ENCODE measurements at regions not wholly inside any gene's neighbourhood (a gene's known extent, or its start where the extent isn't known, plus 50 kb on each side); places are given as distances from the start of the nearest gene placed in this dataset.
A peak's percentile ranks its signal among the peaks of the same experiment; 100 is the strongest.

DNA sequence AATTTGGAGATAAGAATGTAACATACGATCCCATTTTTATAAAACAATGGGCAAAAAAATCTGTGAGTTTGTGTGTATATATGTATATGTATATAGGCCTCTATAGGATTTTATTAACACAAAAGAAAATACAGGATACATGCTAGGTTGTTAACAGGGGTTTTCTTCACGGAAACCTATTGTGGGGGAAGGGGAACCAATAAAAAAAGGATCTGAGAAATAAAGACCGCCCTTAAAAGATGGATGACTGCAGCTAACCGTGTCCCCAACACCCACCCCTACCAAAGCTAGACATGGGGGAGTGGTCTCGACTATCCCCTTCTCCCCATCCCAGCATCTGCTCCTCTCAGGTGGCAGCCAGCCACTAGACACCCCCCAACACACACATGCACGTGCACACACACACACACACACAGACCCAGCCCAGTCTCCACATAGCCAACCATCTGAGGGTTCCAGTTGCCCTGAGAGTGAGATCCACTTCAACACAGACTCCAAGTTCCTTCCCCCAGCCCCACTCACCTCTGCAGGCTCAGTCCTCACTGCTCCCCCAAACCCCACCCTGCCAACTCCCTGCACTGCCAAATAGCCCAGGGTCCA, 132.9 kb downstream of the TPRA1 start:
- no peak for DNase-seq

DNA sequence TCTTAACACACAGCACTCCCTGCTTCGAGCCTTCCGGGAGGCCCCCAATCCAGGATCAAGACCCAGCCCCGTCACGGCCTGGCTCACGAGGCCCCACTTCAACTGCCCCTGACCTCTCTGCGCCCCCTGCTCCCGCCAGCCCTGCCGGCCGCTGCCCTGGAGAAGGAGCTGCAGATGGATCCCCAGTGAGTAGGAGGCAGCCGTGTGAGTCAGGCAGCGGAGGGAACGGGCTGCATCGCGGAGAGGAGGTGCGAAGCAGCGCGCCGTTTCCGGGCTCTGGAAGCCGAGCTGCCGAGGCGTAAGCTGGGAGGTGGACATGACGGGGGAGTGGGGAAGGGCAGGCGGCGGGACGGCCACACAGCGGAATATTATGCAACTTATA, 133.4 kb downstream of the TPRA1 start:
- peak; percentile 59 for DNase-seq

DNA sequence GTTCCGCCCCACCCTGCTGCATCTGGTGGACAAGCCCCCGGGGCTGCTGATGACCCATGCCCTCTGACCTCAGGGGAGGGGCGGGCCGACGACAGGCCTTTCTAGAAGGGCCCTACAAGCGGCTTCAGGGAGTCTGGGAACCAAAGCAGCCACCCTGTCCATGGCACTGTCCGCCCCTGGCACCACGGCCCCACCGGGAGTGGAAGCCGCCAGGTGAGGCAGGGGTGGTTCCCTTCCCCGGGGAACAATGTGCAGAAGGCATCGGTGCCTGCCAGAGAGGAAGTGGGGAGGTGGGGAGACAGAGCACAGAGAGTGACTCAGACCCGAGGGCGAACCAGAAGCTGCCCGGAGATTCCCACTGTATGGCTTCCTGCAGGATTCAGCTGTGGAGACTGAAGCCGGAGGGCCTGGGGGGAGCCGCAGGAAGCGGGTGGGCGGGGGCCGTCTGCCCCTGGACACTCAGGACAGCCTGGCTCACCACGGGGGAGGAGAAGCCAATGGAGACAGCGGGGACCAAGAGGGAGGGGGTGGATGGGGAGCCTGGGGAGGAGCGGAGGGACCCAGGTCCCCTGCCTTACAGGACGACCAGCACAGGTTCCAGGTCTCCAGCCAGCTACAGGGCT, 134.0 kb downstream of the TPRA1 start:
- DNase-seq: no peak

DNA sequence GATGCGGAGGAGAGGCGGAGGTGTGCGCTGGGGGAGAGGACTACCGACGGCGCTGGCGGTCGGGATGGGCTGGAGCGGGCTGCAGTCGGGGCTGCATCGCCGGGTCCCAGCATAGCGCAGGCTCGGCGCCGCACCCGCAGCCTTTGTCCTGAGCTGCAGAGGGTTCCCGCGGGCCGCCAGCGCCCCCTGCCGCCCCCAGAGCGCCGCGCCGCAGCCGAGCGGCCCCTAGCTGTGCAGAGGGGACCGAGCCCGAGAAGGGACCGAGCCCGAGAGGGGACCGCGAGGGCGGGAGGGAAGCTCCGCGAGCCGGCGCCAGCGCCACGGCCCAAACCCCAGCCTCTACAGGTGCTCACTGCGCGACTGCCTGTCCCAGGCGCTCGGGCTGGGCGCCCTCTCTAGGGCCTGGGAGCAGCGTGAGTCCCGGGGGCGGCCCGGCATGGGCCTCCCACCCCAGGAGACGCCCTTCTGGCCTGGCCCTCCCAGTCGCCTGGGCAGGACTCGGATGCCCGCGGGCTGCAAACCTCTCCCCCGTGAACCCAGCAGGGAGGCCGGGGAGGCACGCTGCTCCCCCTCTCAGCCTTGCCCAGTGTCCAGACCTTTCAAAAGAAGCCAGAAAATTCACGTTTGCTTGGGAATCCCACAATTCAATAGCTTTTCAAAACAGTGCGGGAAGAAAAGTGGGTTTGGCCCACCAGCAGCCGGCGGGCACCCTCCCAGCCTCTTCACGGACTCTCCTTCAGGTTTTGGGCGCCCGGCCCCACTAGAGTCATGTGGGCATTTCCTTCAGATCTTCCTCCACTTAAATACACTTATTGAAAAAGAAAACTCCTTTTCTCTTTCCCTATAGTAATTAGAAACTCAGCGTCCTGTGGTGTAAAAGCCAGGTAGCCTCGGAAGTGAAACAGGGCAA, 134.7 kb downstream of the TPRA1 start:
- DNase-seq: peak; percentile 85

DNA sequence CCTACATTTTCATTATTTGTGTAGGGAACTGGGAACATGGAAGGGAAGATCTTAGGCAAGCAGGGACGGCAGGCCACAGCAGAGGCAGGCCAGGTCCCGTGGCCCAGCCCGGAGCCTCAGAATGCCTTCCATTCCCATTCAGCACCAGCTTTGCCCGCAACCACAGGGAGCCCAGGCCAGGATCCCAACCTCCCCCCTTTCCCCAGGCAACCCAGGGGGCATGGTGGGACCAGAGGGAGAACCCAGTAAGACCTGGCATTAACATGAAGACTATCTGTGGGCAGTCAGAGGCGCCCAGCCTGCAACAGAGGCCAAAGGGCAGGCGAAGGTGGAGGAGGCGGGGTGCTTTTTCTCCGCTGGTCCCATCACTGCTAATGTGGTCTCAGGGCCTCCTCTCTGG, 135.6 kb downstream of the TPRA1 start:
- DNase-seq: no peak

DNA sequence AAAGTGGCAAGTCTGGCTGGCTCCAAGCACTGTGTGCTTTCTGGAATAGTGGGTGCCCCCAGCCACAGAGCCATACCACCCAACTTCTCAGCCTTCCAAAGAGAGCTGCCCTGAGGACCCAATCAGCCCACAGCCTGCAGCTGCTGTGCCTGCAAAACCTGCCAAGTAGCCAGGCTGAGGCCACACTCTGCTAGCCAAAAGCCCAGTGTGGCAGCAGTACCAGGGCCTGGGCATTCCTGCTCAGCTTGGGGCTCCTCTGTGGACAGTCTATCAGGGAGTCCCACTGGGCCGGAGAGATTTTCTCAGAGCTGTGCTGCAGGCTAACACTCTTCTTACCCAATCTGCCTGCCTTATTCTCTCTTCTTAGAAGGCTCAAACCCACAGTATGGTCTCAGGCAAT, 136.5 kb downstream of the TPRA1 start:
- no peak for DNase-seq

DNA sequence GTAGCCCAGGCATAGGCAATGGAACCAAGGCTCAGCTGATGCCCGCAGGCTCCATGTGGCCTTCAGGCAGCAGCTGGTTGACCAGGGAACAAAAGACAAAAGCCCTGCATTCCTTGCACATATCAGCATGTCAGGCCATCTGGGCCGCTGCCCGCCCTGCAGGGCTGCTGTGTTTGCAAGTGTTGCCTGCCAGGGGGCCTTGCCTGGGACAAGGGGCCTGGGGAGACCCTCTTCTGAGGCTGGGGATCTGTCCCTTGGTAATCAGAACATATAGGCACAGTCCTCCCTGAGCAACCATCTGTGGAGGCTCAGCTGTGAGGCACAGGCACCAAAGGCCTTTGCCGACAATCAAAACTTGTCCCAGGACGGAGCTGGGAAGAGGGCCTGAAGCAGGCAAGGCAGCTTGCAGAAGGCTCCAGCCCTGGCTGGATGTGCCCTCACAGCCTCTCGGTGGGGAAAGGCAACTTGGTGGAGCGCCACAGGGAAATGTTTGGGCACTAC, 138.2 kb downstream of the TPRA1 start:
- DNase-seq: no peak

DNA sequence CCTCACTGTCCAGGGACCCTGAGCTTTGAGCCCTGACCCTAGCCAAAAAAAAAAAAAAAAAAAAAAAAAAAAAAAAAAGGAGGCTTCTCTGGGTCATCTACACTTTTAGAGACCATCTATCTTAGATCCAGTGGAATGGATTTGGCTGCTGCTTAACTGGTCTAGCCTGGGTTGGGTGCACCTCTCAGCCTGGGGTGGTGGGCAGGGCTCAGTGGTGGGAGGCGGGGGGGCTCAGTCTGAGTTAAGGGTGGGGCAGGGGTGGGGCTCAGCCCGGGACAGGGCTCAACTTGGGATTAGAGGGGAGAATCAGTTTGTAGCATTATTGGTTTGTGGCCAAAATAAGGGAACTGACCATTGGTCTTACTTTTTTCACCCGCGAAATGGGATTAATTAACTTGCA, 139.2 kb downstream of the TPRA1 start:
- no peak for DNase-seq

DNA sequence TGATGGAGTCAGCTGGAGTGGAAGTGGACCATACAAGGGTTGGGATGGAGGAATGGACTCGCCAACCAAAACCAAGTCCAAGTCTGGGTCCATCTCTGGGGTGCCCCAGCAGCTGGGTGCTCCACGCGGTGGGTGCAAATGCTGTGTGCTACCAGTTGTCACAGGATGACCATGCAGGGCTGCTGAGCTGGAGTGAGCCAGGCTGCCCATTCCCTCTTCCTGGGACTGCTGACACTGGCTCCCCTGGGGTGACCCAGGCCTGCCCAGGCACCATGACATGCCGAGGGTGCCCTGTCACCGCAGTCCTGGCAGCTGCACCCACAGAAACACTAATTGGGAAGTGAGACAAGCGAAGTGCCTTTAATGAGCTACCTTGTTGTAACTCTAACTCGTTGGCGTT, 140.2 kb downstream of the TPRA1 start:
- DNase-seq: no peak

DNA sequence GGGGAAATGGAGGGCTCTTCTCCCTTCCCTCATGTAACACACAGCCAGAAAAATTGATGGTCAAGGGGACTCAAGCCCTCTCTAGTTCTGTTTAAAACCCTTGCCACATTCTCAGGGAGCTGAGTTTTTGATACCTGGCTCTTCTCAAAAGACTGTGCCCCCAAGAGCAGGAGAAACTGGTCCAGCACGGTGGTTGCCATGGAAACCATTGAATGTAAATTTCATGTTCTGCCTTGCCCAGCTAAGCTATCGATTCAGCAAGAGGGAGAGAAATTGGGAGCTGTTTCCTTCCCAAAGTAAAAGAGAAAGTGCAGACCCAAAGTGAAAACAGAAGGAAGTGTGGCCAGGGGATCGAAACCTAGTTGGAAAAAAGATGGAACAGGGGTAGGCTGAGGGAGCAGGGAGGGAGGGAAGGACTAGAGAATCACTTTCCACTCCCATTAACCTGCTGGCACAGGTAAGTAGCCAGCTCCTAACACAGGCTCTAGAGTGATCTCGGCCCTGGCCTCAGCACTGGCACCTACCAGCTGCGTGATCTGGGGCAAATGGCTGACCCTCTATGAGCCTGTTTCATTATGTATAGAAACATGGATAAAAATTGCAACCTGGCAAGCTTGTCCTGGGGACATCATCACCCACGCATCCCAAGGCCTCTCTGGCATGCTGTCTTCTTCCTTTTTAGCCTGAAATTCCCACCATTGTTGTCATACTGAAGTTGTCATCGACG, 140.9 kb downstream of the TPRA1 start:
- no peak for DNase-seq

DNA sequence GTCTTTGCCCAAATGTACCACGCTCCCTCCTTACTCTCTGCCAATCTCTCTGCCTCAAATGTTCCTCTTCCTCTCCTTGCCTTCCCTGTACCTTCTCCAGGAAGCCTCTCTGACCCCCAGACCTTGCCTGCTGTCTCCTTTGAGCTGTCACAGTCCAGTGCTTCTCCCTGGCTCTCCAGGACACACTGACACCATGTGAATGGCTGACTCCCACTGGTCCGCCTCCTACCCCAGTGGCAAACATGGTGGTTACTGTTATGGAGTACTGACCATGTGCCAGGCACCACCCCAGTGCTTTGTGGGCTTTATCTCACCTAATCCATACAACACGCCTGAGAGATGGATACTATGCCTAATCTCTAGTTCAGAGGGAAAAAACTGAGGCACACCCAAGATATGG, 141.9 kb downstream of the TPRA1 start:
- DNase-seq: no peak

DNA sequence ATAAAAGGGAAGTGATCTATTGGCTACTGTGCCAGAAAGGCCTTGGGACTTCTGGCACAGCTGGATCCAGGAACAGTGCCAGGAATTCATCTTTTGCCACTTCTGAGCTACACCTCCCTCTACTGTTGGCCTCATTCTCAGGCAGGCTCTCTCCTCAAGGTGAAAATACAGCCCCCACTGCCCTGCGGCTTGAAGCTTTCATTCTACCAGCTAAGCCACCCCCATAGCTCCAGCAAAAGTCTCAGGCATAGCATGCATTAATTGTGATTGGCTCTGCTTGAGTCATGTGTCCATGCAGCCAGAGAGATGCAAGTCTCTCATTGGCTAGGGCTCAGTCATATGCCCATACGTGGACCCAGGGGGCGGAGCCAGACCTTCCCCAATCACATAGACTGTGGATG, 142.4 kb downstream of the TPRA1 start:
- no peak for DNase-seq

DNA sequence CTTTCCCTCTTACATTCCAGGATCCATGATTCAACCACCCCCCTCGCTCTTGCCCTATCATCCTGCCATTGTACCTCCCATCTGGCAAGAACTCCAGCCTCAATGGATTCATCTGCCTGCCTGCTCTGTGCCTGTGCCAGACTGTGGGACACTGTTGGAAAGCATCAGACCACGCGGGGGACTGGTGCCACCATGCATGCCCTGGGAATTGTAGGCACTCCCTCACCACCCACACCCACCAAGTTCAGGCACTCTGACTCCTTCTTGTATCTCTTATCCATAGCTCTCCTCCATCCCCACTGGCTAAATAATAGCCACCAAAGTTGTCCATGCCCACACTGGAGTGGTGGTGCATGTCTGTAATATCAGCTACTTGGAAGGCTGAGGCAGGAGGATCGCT, 143.8 kb downstream of the TPRA1 start:
- DNase-seq: no peak

DNA sequence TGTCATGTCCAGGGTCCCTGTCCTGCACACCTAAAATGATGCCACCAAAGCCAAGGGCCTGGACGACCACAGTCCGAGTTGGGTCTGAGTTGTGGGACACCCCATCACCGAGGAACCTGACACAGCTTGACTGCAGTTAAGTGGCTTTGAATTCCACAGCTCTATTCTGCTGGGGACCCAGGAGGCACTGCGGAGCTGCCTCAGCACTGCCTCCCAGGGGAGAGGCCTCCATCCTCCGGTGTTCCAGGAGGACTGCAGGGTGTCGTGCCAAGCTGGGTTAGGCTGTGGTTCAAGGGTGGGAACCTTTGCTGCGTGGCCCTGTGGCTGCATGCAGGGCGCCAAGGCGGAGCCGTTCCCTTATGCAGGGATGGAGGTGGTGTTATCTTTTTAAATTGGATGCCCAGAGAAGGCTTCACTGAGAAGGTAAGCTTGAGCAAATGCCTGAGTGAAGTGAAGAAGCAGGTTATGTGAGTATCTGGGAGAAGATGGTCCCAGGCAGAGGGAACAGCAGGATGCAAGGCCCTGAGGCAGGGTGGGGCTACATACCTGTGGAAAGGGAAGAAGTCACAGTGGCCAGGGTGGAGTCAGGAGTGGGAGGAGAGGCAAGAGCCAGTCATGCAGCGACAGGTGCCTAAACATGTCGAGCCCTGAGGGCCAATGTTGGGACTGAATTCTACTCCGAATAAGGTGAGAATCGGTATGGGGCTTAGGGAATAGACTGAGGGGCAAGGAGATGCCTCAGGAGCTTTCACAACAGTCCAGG, 144.8 kb downstream of the TPRA1 start:
- no peak for DNase-seq

DNA sequence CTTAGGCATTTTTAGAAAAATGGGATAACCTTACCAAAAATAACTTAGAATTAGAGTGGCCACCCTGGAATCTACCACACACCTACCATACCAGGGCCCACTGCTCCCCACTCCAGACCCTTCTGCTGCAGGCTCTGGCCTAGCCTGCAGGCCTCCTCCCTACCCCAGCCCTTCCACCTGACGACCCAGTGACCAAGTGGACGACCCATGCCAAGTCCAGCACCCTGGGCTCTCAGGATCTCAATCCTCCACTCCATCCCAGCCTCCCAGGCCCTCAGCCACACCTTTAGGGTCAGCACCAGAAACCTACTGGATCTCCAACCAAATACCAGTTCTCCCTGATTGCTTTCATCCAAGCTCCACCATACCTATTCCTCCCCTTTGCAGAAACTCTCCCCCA, 145.8 kb downstream of the TPRA1 start:
- no peak for DNase-seq

DNA sequence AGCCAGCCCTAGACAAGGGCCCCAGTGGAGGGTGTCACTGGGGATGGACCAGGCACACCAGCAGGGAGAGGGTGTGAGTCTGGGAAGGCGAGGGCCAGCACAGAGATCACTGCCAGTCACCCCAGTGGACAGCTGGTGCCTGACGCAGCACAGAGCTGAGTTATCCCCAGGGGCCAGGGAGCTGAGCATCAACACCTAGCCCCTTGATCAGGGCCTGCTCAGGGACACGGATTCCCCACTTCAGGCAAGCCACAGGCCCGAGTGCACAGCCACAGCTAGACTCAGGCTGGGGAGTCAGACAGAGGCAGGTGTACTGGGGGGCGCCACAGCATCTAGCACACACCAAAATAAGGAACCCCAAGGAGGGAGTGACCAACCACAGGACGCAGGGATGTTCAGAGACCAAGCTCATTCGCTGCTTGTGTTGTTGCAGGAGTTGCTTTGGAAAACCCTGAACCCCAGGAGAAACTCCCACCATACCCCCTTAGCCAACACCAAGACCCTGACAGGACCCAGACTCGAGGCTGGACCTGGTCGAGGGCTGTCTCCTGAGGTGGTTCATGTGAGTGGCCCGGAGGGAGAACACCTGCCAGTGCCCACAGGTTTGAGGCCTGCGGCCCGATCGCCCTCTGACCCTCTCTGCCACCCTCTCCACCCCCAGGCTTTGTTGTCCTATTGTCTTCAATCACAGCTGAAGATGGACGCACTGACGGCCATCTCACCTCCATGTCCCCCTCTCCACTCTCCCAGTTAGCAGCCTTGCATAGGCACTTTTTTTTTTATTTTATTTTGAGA, 146.8 kb downstream of the TPRA1 start:
- no peak for DNase-seq

DNA sequence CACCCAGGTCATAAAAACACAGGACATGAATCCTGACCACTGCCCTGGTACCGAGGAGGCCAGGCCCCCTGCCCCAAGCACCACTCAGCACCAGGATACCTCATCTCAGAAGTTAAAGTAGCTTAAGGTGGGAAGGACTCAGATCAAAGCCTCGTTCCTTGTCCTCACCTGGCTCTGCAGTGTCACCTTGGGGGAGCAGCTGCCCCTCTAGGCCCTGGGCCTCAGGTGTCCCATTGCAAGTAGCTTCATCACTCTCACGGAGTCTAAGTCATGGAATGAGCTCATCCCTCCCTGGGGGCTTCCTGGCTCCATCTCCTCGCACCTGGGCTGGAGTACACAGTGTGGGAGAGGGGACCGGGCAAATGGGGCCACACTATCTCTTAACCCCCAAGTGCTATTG, 148.0 kb downstream of the TPRA1 start:
- DNase-seq: no peak

DNA sequence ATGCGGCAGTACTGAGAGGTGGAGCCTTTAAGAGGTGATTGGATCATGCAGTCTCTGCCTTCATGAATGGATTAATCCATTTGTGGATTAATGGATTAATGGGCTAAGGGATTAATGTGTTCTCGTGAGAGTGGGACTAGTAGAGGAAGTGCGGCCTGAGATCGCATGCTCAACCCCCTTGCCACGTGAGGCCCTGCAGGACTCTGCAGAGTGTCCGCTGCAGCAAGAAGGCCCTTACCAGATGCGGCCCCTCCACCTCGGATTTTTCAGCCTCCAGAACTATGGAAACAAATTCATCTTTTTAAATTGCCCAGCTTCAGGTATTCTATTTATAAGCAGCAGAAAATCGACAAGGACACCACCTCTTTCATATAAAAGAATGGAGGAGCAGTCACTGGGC, 148.8 kb downstream of the TPRA1 start:
- no peak for DNase-seq

DNA sequence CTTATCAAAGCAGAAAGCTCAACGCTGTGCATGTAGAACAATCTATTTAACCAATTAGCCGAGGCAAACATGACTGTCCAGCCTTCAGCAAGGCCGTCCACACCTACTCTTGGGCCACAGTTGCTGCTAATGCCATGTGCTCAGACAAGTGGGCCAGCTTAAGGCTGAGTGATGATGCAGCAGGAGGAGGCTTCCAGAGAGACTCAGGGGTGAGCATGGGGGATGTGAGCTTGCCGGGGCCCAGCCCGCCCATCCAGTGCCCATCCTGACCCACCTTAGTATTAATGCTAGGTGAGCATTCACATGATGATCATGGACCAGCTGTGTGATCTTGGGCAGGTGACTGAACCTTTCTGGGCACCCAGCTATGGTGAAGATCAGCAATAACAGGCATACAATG, 150.1 kb downstream of the TPRA1 start:
- DNase-seq: no peak

DNA sequence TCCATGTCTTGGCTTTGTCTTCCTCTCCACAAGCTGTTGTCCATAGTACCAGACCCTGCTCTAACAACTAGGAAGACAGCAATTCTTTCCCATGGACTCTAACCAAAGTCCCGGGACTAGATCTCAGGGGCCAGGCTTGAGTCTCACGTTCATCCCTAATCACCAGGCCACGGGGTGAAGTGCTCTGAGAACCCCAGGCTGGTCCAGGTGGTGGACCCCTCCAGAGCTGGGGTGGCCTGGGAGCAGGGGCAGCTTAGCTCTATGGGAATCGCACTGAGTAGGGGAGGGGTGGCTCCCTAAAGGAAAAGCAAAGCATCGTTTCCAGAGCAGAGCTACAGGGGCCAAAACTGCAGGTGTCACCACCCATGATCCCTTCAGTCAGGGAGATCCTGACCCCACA, 150.9 kb downstream of the TPRA1 start:
- no peak for DNase-seq

DNA sequence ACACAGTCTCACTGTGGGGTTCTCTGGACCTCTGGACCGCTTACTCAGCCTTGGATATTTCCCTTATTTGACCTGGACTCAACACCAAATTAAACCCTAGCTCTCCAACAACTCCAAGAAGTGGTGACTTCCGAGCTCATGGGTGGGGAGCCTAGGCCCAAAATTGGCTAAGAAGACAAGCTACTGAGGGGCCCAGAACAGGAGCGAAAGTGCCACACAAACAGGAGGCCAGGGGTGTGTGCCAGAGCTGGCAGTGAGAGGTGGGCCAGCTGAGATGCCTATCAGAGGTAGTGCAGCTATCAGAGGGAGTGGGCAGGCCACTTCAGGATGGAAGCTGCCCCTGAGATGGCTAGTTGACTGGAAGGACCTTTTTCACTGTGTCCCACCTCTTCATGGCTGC, 151.1 kb upstream of the PRR20G start:
- DNase-seq: peak; percentile 9

DNA sequence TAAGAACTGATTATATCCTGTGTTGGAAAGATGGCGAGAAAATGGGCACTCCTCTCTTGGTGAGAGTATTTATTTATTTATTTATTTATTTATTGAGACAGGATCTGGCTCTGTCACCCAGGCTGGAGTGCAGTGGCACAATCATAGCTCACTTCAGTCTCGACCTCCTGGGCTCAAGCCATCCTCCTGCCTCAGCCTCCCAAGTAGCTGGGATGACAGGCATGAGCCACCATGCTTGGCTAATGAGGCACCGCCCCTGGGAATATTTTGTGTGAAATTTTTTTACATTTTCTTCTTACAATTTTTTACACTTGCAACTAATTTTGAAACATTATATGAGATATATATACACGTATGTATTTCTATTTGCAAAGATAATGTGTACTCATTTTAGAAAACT, 150.5 kb upstream of the PRR20G start:
- no peak for DNase-seq

Measured in stimulated activated CD8-positive, alpha-beta memory T cell treated with anti-CD3 and anti-CD28 coated beads, Interleukin-4, amount 100 ng/mL, for 48 hours (primary cell).